Activated B cell treated with CpG ODN at 0.5 μM for 24 hours (primary cell): ENCODE measurements at regions not wholly inside any gene's neighbourhood (a gene's known extent, or its start where the extent isn't known, plus 50 kb on each side); places are given as distances from the start of the nearest gene placed in this dataset.

Source experiments
- ATAC-seq: fragments of 200-7000 bp; cut with Tn5 transposase; one replicate; pipeline ENCODE4 v1.10.0; 2021; ENCODE audit warnings: low read depth, mild to moderate bottlenecking, moderate library complexity
- CTCF ChIA-PET: fragments of 350-600 bp; sonication (Branson Sonifier 250); formaldehyde crosslinking; loops from one replicate; lab custom pipeline; 2021; ENCODE audit warnings: antibody characterized with exemption; lab: Charles Lee
- POLR2A ChIA-PET: fragments of 350-600 bp; sonication (Branson Sonifier 250); formaldehyde crosslinking; loops from one replicate; lab custom pipeline; 2021; ENCODE audit warnings: antibody characterized with exemption; lab: Charles Lee
- DNase-seq: peaks from one replicate; pipeline ENCODE4 v3.0.0; 2022
- H3K27ac Mint-ChIP-seq: one replicate; pipeline ENCODE4 v1.8.0; 2020; ENCODE audit warnings: mixed read lengths
- H3K27me3 Mint-ChIP-seq: one replicate; pipeline ENCODE4 v1.8.0; 2021; ENCODE audit warnings: mixed read lengths
- H3K36me3 Mint-ChIP-seq: one replicate; pipeline ENCODE4 v1.8.0; 2021; ENCODE audit warnings: low read depth, mixed read lengths
- H3K4me1 Mint-ChIP-seq: one replicate; pipeline ENCODE4 v1.8.0; 2021; ENCODE audit warnings: mixed read lengths
- H3K4me3 Mint-ChIP-seq: one replicate; pipeline ENCODE4 v1.8.0; 2020; ENCODE audit warnings: mild to moderate bottlenecking, mixed read lengths
- H3K9me3 Mint-ChIP-seq: one replicate; pipeline ENCODE4 v1.8.0; 2020; ENCODE audit warnings: mixed read lengths
- CTCF ChIP-seq: fragments of 200-600 bp; IDR thresholded peaks from one replicate; pipeline ENCODE4 v1.8.0; 2022; ENCODE audit warnings: antibody characterized with exemption, mild to moderate bottlenecking
- intact Hi-C: fragments of 100-400 bp; cut with micrococcal nuclease; formaldehyde crosslinking; loops from one replicate; pipeline ENCODE4 v1.15.1; 2024

- H3K27ac Mint-ChIP-seq = no peak overlapping the region
- no peaks in the 10 kb centered on the region for H3K27me3 Mint-ChIP-seq
- H3K9me3 Mint-ChIP-seq = peaks cover 15% of the 10 kb centered on the region
- no peak overlapping the region for H3K4me3 Mint-ChIP-seq
- H3K4me1 Mint-ChIP-seq = no peaks in the 10 kb centered on the region
- ChIA-PET POLR2A (no interaction called here), CTCF (no interaction called here)
- no peaks in the 10 kb centered on the region for H3K36me3 Mint-ChIP-seq
- ATAC-seq = no peak
- intact Hi-C loops = no loop called here
- DNase-seq = no peak
- no peak for TF ChIP-seq CTCF
These were observed 2414.1 kb downstream of the TP53TG3F start for GRCh38 chr16:35873472-35873871.

- DNase-seq = no peak
- H3K4me3 Mint-ChIP-seq = no peak overlapping the region
- ATAC-seq = no peak
- H3K27me3 Mint-ChIP-seq = no peaks in the 10 kb centered on the region
- CTCF ChIA-PET = no interaction called here
- H3K36me3 Mint-ChIP-seq = no peaks in the 10 kb centered on the region
- intact Hi-C loops = no loop called here
- H3K4me1 Mint-ChIP-seq = no peaks in the 10 kb centered on the region
- TF ChIP-seq CTCF = no peak
- POLR2A ChIA-PET = no interaction called here
- no peak overlapping the region for H3K27ac Mint-ChIP-seq
- peaks cover 2% of the 10 kb centered on the region for H3K9me3 Mint-ChIP-seq
These were observed 2422.2 kb downstream of the TP53TG3F start for GRCh38 chr16:35881654-35882053.

- Mint-ChIP-seq H3K9me3 (peaks cover 32% of the 10 kb centered on the region), H3K27ac (no peak overlapping the region), H3K36me3 (no peaks in the 10 kb centered on the region), H3K27me3 (no peaks in the 10 kb centered on the region), H3K4me3 (no peak overlapping the region), H3K4me1 (no peaks in the 10 kb centered on the region)
- DNase-seq (no peak), ATAC-seq (no peak)
- intact Hi-C loops = no loop called here
- CTCF ChIA-PET = no interaction called here
- POLR2A ChIA-PET = no interaction called here
- TF ChIP-seq CTCF = no peak
These were observed 2447.0 kb downstream of the TP53TG3F start for GRCh38 chr16:35906440-35906839.

GRCh38 chr16:35908152-35908551 lies 2448.7 kb downstream of the TP53TG3F start:
- Mint-ChIP-seq H3K9me3 (peaks cover 35% of the 10 kb centered on the region), H3K4me1 (no peaks in the 10 kb centered on the region), H3K36me3 (no peaks in the 10 kb centered on the region), H3K4me3 (no peak overlapping the region), H3K27ac (no peak overlapping the region), H3K27me3 (no peaks in the 10 kb centered on the region)
- ATAC-seq (no peak), DNase-seq (no peak)
- POLR2A ChIA-PET = no interaction called here
- intact Hi-C loops = no loop called here
- TF ChIP-seq CTCF = no peak
- CTCF ChIA-PET = no interaction called here

GRCh38 chr16:35908942-35909341 lies 2449.5 kb downstream of the TP53TG3F start:
- Mint-ChIP-seq H3K4me3 (no peak overlapping the region), H3K9me3 (peaks cover 39% of the 10 kb centered on the region), H3K36me3 (no peaks in the 10 kb centered on the region), H3K27ac (no peak overlapping the region), H3K27me3 (no peaks in the 10 kb centered on the region), H3K4me1 (no peaks in the 10 kb centered on the region)
- ChIA-PET CTCF (no interaction called here), POLR2A (no interaction called here)
- DNase-seq (no peak), ATAC-seq (no peak)
- intact Hi-C loops = no loop called here
- TF ChIP-seq CTCF = no peak
